ENCODE measurements at regions not wholly inside any gene's neighbourhood (a gene's known extent, or its start where the extent isn't known, plus 50 kb on each side); places are given as distances from the start of the nearest gene placed in this dataset.

GRCh38 chr15:91698241-91698640 lies 155.3 kb upstream of the SLCO3A1 start:
- H3K79me2 ChIP-seq (ENCODE audit: control insufficient read depth, insufficient read depth, low read length) = no peaks in the 10 kb centered on the region
- H3K9me3 ChIP-seq (ENCODE audit: control insufficient read depth, insufficient read depth, low read depth, low read length) = no peaks in the 10 kb centered on the region
- no peak overlapping the region for H3K9ac ChIP-seq (ENCODE audit: insufficient read depth, low read length)
- no peak overlapping the region for H3K4me3 ChIP-seq (replicated peaks in 1 of 4; ENCODE audit: control extremely low read depth in 1 of 4, insufficient read depth in 1 of 4, low read depth in 3 of 4, low read length in 4 of 4)
- H3K4me1 ChIP-seq (ENCODE audit: control insufficient read depth, extremely low read depth, insufficient read depth, low read length) = no peaks in the 10 kb centered on the region
- DNase-seq (ENCODE audit: low read depth in 2 of 2) = no peak
- TF ChIP-seq EZH2 (IDR thresholded peaks at IDR 0.05; ENCODE audit: low read length, missing control alignments) (no peak), CTCF (conservative IDR thresholded peaks at IDR 0.05 in 1 of 2, IDR thresholded peaks at IDR 0.05 in 1 of 2; ENCODE audit: low read depth in 1 of 2, low read length in 2 of 2) (no peak)
- H3K27ac ChIP-seq (ENCODE audit: insufficient read depth, low read length) = no peak overlapping the region
- no peak overlapping the region for H2AFZ ChIP-seq (ENCODE audit: low read length)
- H4K20me1 ChIP-seq (ENCODE audit: control insufficient read depth, extremely low read depth, insufficient read depth, low read length) = no peaks in the 10 kb centered on the region
- H3K4me2 ChIP-seq (ENCODE audit: extremely low read depth, insufficient read depth, low read length) = no peak overlapping the region
- H3K27me3 ChIP-seq (ENCODE audit: control insufficient read depth, insufficient read depth, low read length) = no peaks in the 10 kb centered on the region
- H3K36me3 ChIP-seq (ENCODE audit: control insufficient read depth, insufficient read depth, low read length) = no peaks in the 10 kb centered on the region

GRCh38 chr15:91699741-91700140 lies 153.8 kb upstream of the SLCO3A1 start:
- H3K4me1 ChIP-seq (ENCODE audit: control insufficient read depth, extremely low read depth, insufficient read depth, low read length) = no peaks in the 10 kb centered on the region
- H2AFZ ChIP-seq (ENCODE audit: low read length) = no peak overlapping the region
- no peaks in the 10 kb centered on the region for H4K20me1 ChIP-seq (ENCODE audit: control insufficient read depth, extremely low read depth, insufficient read depth, low read length)
- H3K36me3 ChIP-seq (ENCODE audit: control insufficient read depth, insufficient read depth, low read length) = no peaks in the 10 kb centered on the region
- no peak for TF ChIP-seq EZH2 (IDR thresholded peaks at IDR 0.05; ENCODE audit: low read length, missing control alignments)
- no peak for TF ChIP-seq CTCF (conservative IDR thresholded peaks at IDR 0.05 in 1 of 2, IDR thresholded peaks at IDR 0.05 in 1 of 2; ENCODE audit: low read depth in 1 of 2, low read length in 2 of 2)
- H3K27ac ChIP-seq (ENCODE audit: insufficient read depth, low read length) = no peak overlapping the region
- no peak overlapping the region for H3K4me2 ChIP-seq (ENCODE audit: extremely low read depth, insufficient read depth, low read length)
- no peaks in the 10 kb centered on the region for H3K9me3 ChIP-seq (ENCODE audit: control insufficient read depth, insufficient read depth, low read depth, low read length)
- no peak overlapping the region for H3K4me3 ChIP-seq (replicated peaks in 1 of 4; ENCODE audit: control extremely low read depth in 1 of 4, insufficient read depth in 1 of 4, low read depth in 3 of 4, low read length in 4 of 4)
- H3K79me2 ChIP-seq (ENCODE audit: control insufficient read depth, insufficient read depth, low read length) = no peaks in the 10 kb centered on the region
- DNase-seq (ENCODE audit: low read depth in 2 of 2) = no peak
- H3K9ac ChIP-seq (ENCODE audit: insufficient read depth, low read length) = no peak overlapping the region
- no peaks in the 10 kb centered on the region for H3K27me3 ChIP-seq (ENCODE audit: control insufficient read depth, insufficient read depth, low read length)

- no peaks in the 10 kb centered on the region for H3K36me3 ChIP-seq (ENCODE audit: control insufficient read depth, insufficient read depth, low read length)
- no peaks in the 10 kb centered on the region for H3K79me2 ChIP-seq (ENCODE audit: control insufficient read depth, insufficient read depth, low read length)
- no peaks in the 10 kb centered on the region for H3K9me3 ChIP-seq (ENCODE audit: control insufficient read depth, insufficient read depth, low read depth, low read length)
- H3K4me3 ChIP-seq (replicated peaks in 1 of 4; ENCODE audit: control extremely low read depth in 1 of 4, insufficient read depth in 1 of 4, low read depth in 3 of 4, low read length in 4 of 4) = no peak overlapping the region
- TF ChIP-seq CTCF (conservative IDR thresholded peaks at IDR 0.05 in 1 of 2, IDR thresholded peaks at IDR 0.05 in 1 of 2; ENCODE audit: low read depth in 1 of 2, low read length in 2 of 2) (no peak), EZH2 (IDR thresholded peaks at IDR 0.05; ENCODE audit: low read length, missing control alignments) (no peak)
- no peak overlapping the region for H3K9ac ChIP-seq (ENCODE audit: insufficient read depth, low read length)
- no peak overlapping the region for H2AFZ ChIP-seq (ENCODE audit: low read length)
- H3K27me3 ChIP-seq (ENCODE audit: control insufficient read depth, insufficient read depth, low read length) = no peaks in the 10 kb centered on the region
- no peak for DNase-seq (ENCODE audit: low read depth in 2 of 2)
- H3K4me1 ChIP-seq (ENCODE audit: control insufficient read depth, extremely low read depth, insufficient read depth, low read length) = no peaks in the 10 kb centered on the region
- no peak overlapping the region for H3K4me2 ChIP-seq (ENCODE audit: extremely low read depth, insufficient read depth, low read length)
- H3K27ac ChIP-seq (ENCODE audit: insufficient read depth, low read length) = no peak overlapping the region
- H4K20me1 ChIP-seq (ENCODE audit: control insufficient read depth, extremely low read depth, insufficient read depth, low read length) = no peaks in the 10 kb centered on the region
Measured at GRCh38 chr15:91703274-91703673, 150.2 kb upstream of the SLCO3A1 start.
